ENCODE measurements at regions not wholly inside any gene's neighbourhood (a gene's known extent, or its start where the extent isn't known, plus 50 kb on each side); places are given as distances from the start of the nearest gene placed in this dataset.

DNA sequence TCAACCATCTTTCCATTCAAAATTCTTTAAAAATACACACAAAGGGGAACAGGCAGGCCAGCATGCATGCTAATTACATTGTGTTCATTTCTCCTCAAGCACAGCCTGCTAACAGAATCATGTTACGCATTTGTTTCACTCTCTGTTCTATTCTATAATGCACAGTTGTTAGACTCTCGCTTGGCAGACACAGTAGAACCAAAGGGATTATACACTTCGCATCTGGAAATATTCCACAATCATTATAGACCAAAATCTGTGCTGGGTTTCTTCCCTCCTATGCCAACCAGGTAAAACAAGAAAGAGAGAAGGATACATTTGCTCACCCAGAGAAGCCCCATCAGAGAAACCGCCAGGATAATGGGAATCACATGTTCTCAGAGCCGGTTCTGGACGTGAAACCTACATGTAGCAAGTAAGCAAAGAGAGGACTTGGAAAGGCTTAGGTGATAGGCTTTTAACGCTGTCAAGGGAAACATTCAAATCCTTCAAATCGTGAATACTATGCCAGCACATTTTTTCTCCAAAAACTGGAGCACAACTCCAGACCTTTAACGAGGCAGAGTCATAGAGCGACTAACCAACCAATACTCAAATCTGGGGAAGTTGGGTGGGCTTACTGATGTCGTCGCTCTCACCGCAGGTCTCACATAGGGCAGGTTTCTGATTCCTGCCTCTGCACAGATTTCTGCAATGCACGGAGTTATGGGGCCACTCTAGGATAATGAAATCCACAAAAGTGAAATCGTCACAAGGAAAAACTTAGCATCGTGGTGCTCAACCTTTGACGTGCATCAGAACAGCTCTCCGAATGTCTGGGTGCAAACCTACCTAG is 380.5 kb upstream of the AUTS2 start (continued):
- TF ChIP-seq, protein P1, sequence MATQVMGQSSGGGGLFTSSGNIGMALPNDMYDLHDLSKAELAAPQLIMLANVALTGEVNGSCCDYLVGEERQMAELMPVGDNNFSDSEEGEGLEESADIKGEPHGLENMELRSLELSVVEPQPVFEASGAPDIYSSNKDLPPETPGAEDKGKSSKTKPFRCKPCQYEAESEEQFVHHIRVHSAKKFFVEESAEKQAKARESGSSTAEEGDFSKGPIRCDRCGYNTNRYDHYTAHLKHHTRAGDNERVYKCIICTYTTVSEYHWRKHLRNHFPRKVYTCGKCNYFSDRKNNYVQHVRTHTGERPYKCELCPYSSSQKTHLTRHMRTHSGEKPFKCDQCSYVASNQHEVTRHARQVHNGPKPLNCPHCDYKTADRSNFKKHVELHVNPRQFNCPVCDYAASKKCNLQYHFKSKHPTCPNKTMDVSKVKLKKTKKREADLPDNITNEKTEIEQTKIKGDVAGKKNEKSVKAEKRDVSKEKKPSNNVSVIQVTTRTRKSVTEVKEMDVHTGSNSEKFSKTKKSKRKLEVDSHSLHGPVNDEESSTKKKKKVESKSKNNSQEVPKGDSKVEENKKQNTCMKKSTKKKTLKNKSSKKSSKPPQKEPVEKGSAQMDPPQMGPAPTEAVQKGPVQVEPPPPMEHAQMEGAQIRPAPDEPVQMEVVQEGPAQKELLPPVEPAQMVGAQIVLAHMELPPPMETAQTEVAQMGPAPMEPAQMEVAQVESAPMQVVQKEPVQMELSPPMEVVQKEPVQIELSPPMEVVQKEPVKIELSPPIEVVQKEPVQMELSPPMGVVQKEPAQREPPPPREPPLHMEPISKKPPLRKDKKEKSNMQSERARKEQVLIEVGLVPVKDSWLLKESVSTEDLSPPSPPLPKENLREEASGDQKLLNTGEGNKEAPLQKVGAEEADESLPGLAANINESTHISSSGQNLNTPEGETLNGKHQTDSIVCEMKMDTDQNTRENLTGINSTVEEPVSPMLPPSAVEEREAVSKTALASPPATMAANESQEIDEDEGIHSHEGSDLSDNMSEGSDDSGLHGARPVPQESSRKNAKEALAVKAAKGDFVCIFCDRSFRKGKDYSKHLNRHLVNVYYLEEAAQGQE (IDR thresholded peaks at IDR 0.05; ENCODE audit: unreplicated experiment), result no peak
- TF ChIP-seq STAT1 (IDR thresholded peaks at IDR 0.05; ENCODE audit: unreplicated experiment) (no peak), ZNF331 (CRISPR knock-in tag; IDR thresholded peaks at IDR 0.05; ENCODE audit: low read depth) (no peak)

DNA sequence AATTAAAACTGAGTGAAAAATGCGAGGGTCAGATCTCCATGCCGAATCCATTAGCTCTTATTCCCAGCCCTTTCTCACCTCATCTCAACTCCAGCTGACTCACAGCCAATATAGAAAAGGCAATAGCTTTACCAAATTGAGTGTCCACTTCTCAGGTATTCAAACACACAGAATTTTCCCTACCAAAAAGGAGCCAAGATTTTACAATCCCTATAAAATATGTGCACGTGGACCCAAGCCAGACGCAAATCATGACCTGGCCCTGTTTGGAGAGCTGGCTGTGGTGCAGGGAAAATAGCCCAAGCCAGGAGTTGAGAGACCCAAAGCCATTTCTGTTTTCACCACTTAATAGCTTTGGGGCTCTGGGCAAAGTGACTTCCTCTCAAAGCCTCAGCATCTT is 379.7 kb upstream of the AUTS2 start:
- ATAC-seq, result no peak
- Histone ChIP-seq H3K27ac (ENCODE audit: low read depth) (no peak overlapping the region), H3K4me1 (ENCODE audit: insufficient read depth) (no peaks in the 10 kb centered on the region), H3K4me3 (no peak overlapping the region), H3F3A (replicated peaks; ENCODE audit: low read depth) (no peaks in the 10 kb centered on the region), H3K27me3 (ENCODE audit: insufficient read depth) (no peaks in the 10 kb centered on the region), H2AFZ (no peak overlapping the region), H4K20me1 (replicated peaks; ENCODE audit: insufficient read depth) (no peaks in the 10 kb centered on the region), H3K36me3 (ENCODE audit: insufficient read depth) (no peaks in the 10 kb centered on the region), H3K79me2 (replicated peaks; ENCODE audit: insufficient read depth) (no peaks in the 10 kb centered on the region), H3K4me2 (no peak overlapping the region), H3K9me2 (ENCODE audit: insufficient read depth) (no peaks in the 10 kb centered on the region)
- Mint-ChIP-seq H3K27me3 (ENCODE audit: insufficient read depth, low read depth, poor library complexity) (peaks cover 11% of the 10 kb centered on the region), H3K36me3 (ENCODE audit: low read depth) (peaks cover 45% of the 10 kb centered on the region), H3K27ac (no peak overlapping the region), H3K4me3 (no peak overlapping the region), H3K4me1 (no peaks in the 10 kb centered on the region), H3K9me3 (peaks cover 92% of the 10 kb centered on the region)
- no peak for DNase-seq (ENCODE audit: low spot score)
- no peak for TF ChIP-seq EZH2 (IDR thresholded peaks at IDR 0.05; ENCODE audit: low read depth, unreplicated experiment)
- TF ChIP-seq, protein P2, sequence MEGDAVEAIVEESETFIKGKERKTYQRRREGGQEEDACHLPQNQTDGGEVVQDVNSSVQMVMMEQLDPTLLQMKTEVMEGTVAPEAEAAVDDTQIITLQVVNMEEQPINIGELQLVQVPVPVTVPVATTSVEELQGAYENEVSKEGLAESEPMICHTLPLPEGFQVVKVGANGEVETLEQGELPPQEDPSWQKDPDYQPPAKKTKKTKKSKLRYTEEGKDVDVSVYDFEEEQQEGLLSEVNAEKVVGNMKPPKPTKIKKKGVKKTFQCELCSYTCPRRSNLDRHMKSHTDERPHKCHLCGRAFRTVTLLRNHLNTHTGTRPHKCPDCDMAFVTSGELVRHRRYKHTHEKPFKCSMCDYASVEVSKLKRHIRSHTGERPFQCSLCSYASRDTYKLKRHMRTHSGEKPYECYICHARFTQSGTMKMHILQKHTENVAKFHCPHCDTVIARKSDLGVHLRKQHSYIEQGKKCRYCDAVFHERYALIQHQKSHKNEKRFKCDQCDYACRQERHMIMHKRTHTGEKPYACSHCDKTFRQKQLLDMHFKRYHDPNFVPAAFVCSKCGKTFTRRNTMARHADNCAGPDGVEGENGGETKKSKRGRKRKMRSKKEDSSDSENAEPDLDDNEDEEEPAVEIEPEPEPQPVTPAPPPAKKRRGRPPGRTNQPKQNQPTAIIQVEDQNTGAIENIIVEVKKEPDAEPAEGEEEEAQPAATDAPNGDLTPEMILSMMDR (conservative IDR thresholded peaks at IDR 0.05; ENCODE audit: low read depth in 2 of 2), result no peak
- no peak for TF ChIP-seq POLR2AphosphoS5 (IDR thresholded peaks at IDR 0.05; ENCODE audit: low read depth)
- no peak for TF ChIP-seq STAT1 (IDR thresholded peaks at IDR 0.05; ENCODE audit: unreplicated experiment)
- TF ChIP-seq ZNF114 (CRISPR knock-in tag; IDR thresholded peaks at IDR 0.05), result no peak
- TF ChIP-seq CREB1 (CRISPR knock-in tag; IDR thresholded peaks at IDR 0.05; ENCODE audit: low read depth), result no peak
- no peak for TF ChIP-seq NANOG (IDR thresholded peaks at IDR 0.05; ENCODE audit: borderline replicate concordance)
- TF ChIP-seq, protein P3, sequence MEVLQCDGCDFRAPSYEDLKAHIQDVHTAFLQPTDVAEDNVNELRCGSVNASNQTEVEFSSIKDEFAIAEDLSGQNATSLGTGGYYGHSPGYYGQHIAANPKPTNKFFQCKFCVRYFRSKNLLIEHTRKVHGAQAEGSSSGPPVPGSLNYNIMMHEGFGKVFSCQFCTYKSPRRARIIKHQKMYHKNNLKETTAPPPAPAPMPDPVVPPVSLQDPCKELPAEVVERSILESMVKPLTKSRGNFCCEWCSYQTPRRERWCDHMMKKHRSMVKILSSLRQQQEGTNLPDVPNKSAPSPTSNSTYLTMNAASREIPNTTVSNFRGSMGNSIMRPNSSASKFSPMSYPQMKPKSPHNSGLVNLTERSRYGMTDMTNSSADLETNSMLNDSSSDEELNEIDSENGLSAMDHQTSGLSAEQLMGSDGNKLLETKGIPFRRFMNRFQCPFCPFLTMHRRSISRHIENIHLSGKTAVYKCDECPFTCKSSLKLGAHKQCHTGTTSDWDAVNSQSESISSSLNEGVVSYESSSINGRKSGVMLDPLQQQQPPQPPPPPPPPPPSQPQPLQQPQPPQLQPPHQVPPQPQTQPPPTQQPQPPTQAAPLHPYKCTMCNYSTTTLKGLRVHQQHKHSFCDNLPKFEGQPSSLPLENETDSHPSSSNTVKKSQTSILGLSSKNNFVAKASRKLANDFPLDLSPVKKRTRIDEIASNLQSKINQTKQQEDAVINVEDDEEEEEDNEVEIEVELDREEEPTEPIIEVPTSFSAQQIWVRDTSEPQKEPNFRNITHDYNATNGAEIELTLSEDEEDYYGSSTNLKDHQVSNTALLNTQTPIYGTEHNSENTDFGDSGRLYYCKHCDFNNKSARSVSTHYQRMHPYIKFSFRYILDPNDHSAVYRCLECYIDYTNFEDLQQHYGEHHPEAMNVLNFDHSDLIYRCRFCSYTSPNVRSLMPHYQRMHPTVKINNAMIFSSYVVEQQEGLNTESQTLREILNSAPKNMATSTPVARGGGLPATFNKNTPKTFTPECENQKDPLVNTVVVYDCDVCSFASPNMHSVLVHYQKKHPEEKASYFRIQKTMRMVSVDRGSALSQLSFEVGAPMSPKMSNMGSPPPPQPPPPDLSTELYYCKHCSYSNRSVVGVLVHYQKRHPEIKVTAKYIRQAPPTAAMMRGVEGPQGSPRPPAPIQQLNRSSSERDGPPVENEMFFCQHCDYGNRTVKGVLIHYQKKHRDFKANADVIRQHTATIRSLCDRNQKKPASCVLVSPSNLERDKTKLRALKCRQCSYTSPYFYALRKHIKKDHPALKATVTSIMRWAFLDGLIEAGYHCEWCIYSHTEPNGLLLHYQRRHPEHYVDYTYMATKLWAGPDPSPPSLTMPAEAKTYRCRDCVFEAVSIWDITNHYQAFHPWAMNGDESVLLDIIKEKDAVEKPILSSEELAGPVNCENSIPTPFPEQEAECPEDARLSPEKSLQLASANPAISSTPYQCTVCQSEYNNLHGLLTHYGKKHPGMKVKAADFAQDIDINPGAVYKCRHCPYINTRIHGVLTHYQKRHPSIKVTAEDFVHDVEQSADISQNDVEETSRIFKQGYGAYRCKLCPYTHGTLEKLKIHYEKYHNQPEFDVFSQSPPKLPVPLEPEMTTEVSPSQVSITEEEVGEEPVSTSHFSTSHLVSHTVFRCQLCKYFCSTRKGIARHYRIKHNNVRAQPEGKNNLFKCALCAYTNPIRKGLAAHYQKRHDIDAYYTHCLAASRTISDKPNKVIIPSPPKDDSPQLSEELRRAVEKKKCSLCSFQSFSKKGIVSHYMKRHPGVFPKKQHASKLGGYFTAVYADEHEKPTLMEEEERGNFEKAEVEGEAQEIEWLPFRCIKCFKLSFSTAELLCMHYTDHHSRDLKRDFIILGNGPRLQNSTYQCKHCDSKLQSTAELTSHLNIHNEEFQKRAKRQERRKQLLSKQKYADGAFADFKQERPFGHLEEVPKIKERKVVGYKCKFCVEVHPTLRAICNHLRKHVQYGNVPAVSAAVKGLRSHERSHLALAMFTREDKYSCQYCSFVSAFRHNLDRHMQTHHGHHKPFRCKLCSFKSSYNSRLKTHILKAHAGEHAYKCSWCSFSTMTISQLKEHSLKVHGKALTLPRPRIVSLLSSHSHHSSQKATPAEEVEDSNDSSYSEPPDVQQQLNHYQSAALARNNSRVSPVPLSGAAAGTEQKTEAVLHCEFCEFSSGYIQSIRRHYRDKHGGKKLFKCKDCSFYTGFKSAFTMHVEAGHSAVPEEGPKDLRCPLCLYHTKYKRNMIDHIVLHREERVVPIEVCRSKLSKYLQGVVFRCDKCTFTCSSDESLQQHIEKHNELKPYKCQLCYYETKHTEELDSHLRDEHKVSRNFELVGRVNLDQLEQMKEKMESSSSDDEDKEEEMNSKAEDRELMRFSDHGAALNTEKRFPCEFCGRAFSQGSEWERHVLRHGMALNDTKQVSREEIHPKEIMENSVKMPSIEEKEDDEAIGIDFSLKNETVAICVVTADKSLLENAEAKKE (CRISPR knock-in tag; IDR thresholded peaks at IDR 0.05), result no peak
- TF ChIP-seq, protein P4, sequence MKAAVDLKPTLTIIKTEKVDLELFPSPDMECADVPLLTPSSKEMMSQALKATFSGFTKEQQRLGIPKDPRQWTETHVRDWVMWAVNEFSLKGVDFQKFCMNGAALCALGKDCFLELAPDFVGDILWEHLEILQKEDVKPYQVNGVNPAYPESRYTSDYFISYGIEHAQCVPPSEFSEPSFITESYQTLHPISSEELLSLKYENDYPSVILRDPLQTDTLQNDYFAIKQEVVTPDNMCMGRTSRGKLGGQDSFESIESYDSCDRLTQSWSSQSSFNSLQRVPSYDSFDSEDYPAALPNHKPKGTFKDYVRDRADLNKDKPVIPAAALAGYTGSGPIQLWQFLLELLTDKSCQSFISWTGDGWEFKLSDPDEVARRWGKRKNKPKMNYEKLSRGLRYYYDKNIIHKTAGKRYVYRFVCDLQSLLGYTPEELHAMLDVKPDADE (IDR thresholded peaks at IDR 0.05), result no peak
